GM23338 (cell line): ENCODE measurements at regions not wholly inside any gene's neighbourhood (a gene's known extent, or its start where the extent isn't known, plus 50 kb on each side); places are given as distances from the start of the nearest gene placed in this dataset.

ENCODE experiments used
- ATAC-seq: fragments of 200-7000 bp; cut with Tn5 transposase; 3 replicates; pipeline ENCODE4 v1.9.1; 2020
- DNase-seq: peaks from one replicate; pipeline ENCODE4 v3.0.0-alpha.2; 2015; ENCODE audit warnings: low spot score
- H2AFZ ChIP-seq: fragments of 200-600 bp; sonication (generic); 2 replicates; pipeline ENCODE4 v1.8.0; 2016; ENCODE audit warnings: antibody characterized with exemption, mild to moderate bottlenecking, moderate library complexity
- H3F3A ChIP-seq: fragments of 200-600 bp; sonication (generic); replicated peaks from 2 replicates; pipeline ENCODE4 v1.8.0; 2017; ENCODE audit warnings: antibody characterized with exemption, mixed run types, low read depth
- H3K27ac ChIP-seq: fragments of 200-600 bp; sonication (generic); 2 replicates; pipeline ENCODE4 v1.6.1; 2016; ENCODE audit warnings: low read depth
- H3K27me3 ChIP-seq: fragments of 200-600 bp; sonication (generic); 2 replicates; pipeline ENCODE4 v1.8.0; 2016; ENCODE audit warnings: mild to moderate bottlenecking, mixed run types, moderate library complexity; ENCODE audit not compliant: insufficient read depth
- H3K36me3 ChIP-seq: fragments of 200-600 bp; sonication (generic); 2 replicates; pipeline ENCODE4 v1.8.0; 2016; ENCODE audit warnings: mild to moderate bottlenecking; ENCODE audit not compliant: insufficient read depth
- H3K4me1 ChIP-seq: fragments of 200-600 bp; sonication (generic); 2 replicates; pipeline ENCODE4 v1.8.0; 2016; ENCODE audit warnings: mild to moderate bottlenecking, moderate library complexity; ENCODE audit not compliant: insufficient read depth
- H3K4me2 ChIP-seq: fragments of 200-600 bp; sonication (generic); 2 replicates; pipeline ENCODE4 v1.7.1; 2017; ENCODE audit warnings: mixed run types
- H3K4me3 ChIP-seq: fragments of 200-600 bp; sonication (generic); 2 replicates; pipeline ENCODE4 v1.6.1; 2016; ENCODE audit warnings: mixed run types
- H3K79me2 ChIP-seq: fragments of 200-600 bp; sonication (generic); replicated peaks from 2 replicates; pipeline ENCODE4 v1.8.0; 2017; ENCODE audit warnings: mild to moderate bottlenecking; ENCODE audit not compliant: insufficient read depth
- H3K9me2 ChIP-seq: fragments of 200-600 bp; sonication (generic); 2 replicates; pipeline ENCODE4 v1.8.0; 2017; ENCODE audit not compliant: insufficient read depth
- H4K20me1 ChIP-seq: fragments of 200-600 bp; sonication (generic); replicated peaks from 2 replicates; pipeline ENCODE4 v1.8.0; 2017; ENCODE audit warnings: mild to moderate bottlenecking; ENCODE audit not compliant: insufficient read depth
- H3K27ac Mint-ChIP-seq: 2 replicates; pipeline ENCODE4 v1.8.0; 2020; ENCODE audit warnings: inconsistent platforms, mild to moderate bottlenecking, moderate library complexity, mixed read lengths
- H3K27me3 Mint-ChIP-seq: 3 replicates; pipeline ENCODE4 v1.8.0; 2022; ENCODE audit warnings: low read depth, mild to moderate bottlenecking, moderate library complexity, mixed read lengths, inconsistent platforms; ENCODE audit not compliant: insufficient read depth, poor library complexity
- H3K36me3 Mint-ChIP-seq: 3 replicates; pipeline ENCODE4 v1.8.0; 2021; ENCODE audit warnings: low read depth, mild to moderate bottlenecking, inconsistent platforms, moderate library complexity, mixed read lengths
- H3K4me1 Mint-ChIP-seq: 3 replicates; pipeline ENCODE4 v1.8.0; 2020; ENCODE audit warnings: mild to moderate bottlenecking, inconsistent platforms, mixed read lengths
- H3K4me3 Mint-ChIP-seq: 3 replicates; pipeline ENCODE4 v1.8.0; 2021; ENCODE audit warnings: moderate library complexity, mild to moderate bottlenecking, inconsistent platforms, mixed read lengths
- H3K9me3 Mint-ChIP-seq: 3 replicates; pipeline ENCODE4 v1.8.0; 2020; ENCODE audit warnings: moderate library complexity, mild to moderate bottlenecking, inconsistent platforms, mixed read lengths
- EZH2 ChIP-seq: fragments of 200-600 bp; sonication (generic); IDR thresholded peaks from one replicate; pipeline ENCODE4 v1.8.0; 2017; ENCODE audit warnings: antibody characterized with exemption, mild to moderate bottlenecking, low read depth; ENCODE audit not compliant: unreplicated experiment
- NANOG ChIP-seq: IDR thresholded peaks from 2 replicates; pipeline ENCODE4 v1.6.1; 2016; ENCODE audit warnings: antibody characterized with exemption, borderline replicate concordance
- POLR2AphosphoS5 ChIP-seq: IDR thresholded peaks from 2 replicates; pipeline ENCODE4 v1.6.1; 2016; ENCODE audit warnings: antibody characterized with exemption, low read depth
- STAT1 ChIP-seq: IDR thresholded peaks from one replicate; pipeline ENCODE4 v1.6.1; 2016; ENCODE audit warnings: antibody characterized with exemption; ENCODE audit not compliant: unreplicated experiment
- ZNF114 ChIP-seq: fragments of 250-450 bp; sonication (Bioruptor Pico); IDR thresholded peaks from 2 replicates; pipeline ENCODE4 v1.5.0; 2020; ENCODE audit warnings: mild to moderate bottlenecking, moderate library complexity
- ZNF331 ChIP-seq: fragments of 250-450 bp; sonication (Bioruptor Pico); IDR thresholded peaks from 2 replicates; pipeline ENCODE4 v1.5.0; 2020; ENCODE audit warnings: low read depth, mild to moderate bottlenecking, moderate library complexity
- TF ChIP-seq, protein P1 (sequence below): IDR thresholded peaks from one replicate; pipeline ENCODE4 v1.6.1; 2018; ENCODE audit warnings: antibody characterized with exemption; ENCODE audit not compliant: unreplicated experiment
- TF ChIP-seq, protein P2 (sequence below), 2 experiments: fragments of 200-600 bp in 1 of 2; sonication (generic) in 1 of 2; conservative IDR thresholded peaks; 2 replicates each; pipeline versions ENCODE4 v1.5.1 to v1.6.1; 2016 to 2017; ENCODE audit warnings: antibody characterized with exemption in 2 of 2, low read depth in 2 of 2, mild to moderate bottlenecking in 2 of 2, moderate library complexity in 1 of 2
- TF ChIP-seq, protein P3 (sequence below): fragments of 250-450 bp; sonication (Bioruptor Pico); IDR thresholded peaks from 2 replicates; pipeline ENCODE4 v1.5.0; 2020; ENCODE audit warnings: mild to moderate bottlenecking, moderate library complexity
- TF ChIP-seq, protein P4 (sequence below): IDR thresholded peaks from 2 replicates; pipeline ENCODE4 v1.6.1; 2016; ENCODE audit warnings: antibody characterized with exemption

DNA sequence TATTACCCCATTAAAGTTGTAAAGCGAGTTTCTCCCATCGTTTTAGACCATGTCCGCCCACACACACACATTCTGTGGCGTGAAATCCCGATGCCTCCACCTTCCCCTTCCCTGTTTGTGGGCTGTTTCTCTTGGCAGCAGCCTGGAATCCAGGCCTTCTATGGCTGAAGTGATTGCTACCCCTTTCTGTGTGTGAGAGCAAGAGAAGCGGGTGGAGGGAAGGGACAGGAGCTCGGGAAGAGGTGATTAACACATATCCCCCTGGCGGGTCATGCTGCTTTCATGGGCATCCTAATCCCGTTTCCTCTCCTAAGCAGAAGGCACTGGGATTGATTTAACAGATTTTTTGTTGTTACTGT, 283.8 kb upstream of the RGMA start:
- TF ChIP-seq, protein P1, sequence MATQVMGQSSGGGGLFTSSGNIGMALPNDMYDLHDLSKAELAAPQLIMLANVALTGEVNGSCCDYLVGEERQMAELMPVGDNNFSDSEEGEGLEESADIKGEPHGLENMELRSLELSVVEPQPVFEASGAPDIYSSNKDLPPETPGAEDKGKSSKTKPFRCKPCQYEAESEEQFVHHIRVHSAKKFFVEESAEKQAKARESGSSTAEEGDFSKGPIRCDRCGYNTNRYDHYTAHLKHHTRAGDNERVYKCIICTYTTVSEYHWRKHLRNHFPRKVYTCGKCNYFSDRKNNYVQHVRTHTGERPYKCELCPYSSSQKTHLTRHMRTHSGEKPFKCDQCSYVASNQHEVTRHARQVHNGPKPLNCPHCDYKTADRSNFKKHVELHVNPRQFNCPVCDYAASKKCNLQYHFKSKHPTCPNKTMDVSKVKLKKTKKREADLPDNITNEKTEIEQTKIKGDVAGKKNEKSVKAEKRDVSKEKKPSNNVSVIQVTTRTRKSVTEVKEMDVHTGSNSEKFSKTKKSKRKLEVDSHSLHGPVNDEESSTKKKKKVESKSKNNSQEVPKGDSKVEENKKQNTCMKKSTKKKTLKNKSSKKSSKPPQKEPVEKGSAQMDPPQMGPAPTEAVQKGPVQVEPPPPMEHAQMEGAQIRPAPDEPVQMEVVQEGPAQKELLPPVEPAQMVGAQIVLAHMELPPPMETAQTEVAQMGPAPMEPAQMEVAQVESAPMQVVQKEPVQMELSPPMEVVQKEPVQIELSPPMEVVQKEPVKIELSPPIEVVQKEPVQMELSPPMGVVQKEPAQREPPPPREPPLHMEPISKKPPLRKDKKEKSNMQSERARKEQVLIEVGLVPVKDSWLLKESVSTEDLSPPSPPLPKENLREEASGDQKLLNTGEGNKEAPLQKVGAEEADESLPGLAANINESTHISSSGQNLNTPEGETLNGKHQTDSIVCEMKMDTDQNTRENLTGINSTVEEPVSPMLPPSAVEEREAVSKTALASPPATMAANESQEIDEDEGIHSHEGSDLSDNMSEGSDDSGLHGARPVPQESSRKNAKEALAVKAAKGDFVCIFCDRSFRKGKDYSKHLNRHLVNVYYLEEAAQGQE, result no peak
- TF ChIP-seq STAT1 (no peak), NANOG (no peak), ZNF114 (CRISPR knock-in tag) (no peak), EZH2 (no peak), POLR2AphosphoS5 (no peak), ZNF331 (CRISPR knock-in tag) (no peak)
- TF ChIP-seq, protein P2, sequence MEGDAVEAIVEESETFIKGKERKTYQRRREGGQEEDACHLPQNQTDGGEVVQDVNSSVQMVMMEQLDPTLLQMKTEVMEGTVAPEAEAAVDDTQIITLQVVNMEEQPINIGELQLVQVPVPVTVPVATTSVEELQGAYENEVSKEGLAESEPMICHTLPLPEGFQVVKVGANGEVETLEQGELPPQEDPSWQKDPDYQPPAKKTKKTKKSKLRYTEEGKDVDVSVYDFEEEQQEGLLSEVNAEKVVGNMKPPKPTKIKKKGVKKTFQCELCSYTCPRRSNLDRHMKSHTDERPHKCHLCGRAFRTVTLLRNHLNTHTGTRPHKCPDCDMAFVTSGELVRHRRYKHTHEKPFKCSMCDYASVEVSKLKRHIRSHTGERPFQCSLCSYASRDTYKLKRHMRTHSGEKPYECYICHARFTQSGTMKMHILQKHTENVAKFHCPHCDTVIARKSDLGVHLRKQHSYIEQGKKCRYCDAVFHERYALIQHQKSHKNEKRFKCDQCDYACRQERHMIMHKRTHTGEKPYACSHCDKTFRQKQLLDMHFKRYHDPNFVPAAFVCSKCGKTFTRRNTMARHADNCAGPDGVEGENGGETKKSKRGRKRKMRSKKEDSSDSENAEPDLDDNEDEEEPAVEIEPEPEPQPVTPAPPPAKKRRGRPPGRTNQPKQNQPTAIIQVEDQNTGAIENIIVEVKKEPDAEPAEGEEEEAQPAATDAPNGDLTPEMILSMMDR (conservative IDR thresholded peaks at IDR 0.05; ENCODE audit: low read depth in 2 of 2), result no peak
- TF ChIP-seq, protein P3, sequence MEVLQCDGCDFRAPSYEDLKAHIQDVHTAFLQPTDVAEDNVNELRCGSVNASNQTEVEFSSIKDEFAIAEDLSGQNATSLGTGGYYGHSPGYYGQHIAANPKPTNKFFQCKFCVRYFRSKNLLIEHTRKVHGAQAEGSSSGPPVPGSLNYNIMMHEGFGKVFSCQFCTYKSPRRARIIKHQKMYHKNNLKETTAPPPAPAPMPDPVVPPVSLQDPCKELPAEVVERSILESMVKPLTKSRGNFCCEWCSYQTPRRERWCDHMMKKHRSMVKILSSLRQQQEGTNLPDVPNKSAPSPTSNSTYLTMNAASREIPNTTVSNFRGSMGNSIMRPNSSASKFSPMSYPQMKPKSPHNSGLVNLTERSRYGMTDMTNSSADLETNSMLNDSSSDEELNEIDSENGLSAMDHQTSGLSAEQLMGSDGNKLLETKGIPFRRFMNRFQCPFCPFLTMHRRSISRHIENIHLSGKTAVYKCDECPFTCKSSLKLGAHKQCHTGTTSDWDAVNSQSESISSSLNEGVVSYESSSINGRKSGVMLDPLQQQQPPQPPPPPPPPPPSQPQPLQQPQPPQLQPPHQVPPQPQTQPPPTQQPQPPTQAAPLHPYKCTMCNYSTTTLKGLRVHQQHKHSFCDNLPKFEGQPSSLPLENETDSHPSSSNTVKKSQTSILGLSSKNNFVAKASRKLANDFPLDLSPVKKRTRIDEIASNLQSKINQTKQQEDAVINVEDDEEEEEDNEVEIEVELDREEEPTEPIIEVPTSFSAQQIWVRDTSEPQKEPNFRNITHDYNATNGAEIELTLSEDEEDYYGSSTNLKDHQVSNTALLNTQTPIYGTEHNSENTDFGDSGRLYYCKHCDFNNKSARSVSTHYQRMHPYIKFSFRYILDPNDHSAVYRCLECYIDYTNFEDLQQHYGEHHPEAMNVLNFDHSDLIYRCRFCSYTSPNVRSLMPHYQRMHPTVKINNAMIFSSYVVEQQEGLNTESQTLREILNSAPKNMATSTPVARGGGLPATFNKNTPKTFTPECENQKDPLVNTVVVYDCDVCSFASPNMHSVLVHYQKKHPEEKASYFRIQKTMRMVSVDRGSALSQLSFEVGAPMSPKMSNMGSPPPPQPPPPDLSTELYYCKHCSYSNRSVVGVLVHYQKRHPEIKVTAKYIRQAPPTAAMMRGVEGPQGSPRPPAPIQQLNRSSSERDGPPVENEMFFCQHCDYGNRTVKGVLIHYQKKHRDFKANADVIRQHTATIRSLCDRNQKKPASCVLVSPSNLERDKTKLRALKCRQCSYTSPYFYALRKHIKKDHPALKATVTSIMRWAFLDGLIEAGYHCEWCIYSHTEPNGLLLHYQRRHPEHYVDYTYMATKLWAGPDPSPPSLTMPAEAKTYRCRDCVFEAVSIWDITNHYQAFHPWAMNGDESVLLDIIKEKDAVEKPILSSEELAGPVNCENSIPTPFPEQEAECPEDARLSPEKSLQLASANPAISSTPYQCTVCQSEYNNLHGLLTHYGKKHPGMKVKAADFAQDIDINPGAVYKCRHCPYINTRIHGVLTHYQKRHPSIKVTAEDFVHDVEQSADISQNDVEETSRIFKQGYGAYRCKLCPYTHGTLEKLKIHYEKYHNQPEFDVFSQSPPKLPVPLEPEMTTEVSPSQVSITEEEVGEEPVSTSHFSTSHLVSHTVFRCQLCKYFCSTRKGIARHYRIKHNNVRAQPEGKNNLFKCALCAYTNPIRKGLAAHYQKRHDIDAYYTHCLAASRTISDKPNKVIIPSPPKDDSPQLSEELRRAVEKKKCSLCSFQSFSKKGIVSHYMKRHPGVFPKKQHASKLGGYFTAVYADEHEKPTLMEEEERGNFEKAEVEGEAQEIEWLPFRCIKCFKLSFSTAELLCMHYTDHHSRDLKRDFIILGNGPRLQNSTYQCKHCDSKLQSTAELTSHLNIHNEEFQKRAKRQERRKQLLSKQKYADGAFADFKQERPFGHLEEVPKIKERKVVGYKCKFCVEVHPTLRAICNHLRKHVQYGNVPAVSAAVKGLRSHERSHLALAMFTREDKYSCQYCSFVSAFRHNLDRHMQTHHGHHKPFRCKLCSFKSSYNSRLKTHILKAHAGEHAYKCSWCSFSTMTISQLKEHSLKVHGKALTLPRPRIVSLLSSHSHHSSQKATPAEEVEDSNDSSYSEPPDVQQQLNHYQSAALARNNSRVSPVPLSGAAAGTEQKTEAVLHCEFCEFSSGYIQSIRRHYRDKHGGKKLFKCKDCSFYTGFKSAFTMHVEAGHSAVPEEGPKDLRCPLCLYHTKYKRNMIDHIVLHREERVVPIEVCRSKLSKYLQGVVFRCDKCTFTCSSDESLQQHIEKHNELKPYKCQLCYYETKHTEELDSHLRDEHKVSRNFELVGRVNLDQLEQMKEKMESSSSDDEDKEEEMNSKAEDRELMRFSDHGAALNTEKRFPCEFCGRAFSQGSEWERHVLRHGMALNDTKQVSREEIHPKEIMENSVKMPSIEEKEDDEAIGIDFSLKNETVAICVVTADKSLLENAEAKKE (CRISPR knock-in tag), result no peak
- TF ChIP-seq, protein P4, sequence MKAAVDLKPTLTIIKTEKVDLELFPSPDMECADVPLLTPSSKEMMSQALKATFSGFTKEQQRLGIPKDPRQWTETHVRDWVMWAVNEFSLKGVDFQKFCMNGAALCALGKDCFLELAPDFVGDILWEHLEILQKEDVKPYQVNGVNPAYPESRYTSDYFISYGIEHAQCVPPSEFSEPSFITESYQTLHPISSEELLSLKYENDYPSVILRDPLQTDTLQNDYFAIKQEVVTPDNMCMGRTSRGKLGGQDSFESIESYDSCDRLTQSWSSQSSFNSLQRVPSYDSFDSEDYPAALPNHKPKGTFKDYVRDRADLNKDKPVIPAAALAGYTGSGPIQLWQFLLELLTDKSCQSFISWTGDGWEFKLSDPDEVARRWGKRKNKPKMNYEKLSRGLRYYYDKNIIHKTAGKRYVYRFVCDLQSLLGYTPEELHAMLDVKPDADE, result no peak
- Histone ChIP-seq H4K20me1 (no peaks in the 10 kb centered on the region), H3K4me3 (no peak overlapping the region), H3K79me2 (no peaks in the 10 kb centered on the region), H3K27ac (no peak overlapping the region), H3K4me2 (no peak overlapping the region), H3K36me3 (no peaks in the 10 kb centered on the region), H3F3A (no peaks in the 10 kb centered on the region), H2AFZ (no peak overlapping the region), H3K27me3 (no peaks in the 10 kb centered on the region), H3K9me2 (no peaks in the 10 kb centered on the region), H3K4me1 (no peaks in the 10 kb centered on the region)
- Mint-ChIP-seq H3K4me1 (peaks cover 3% of the 10 kb centered on the region; the same call in 2 of the 3 replicates), H3K9me3 (no peaks in the 10 kb centered on the region; the same call in 2 of the 3 replicates), H3K4me3 (no peak overlapping the region), H3K27me3 (peaks cover 7% of the 10 kb centered on the region), H3K27ac (no peak overlapping the region), H3K36me3 (no peaks in the 10 kb centered on the region)
- ATAC-seq (no peak), DNase-seq (no peak)
